GM13976 (cell line): ENCODE measurements at regions not wholly inside any gene's neighbourhood (a gene's known extent, or its start where the extent isn't known, plus 50 kb on each side); places are given as distances from the start of the nearest gene placed in this dataset.

Experiments
- DNase-seq: peaks from one replicate; pipeline ENCODE4 v3.0.0; 2012; ENCODE audit warnings: low spot score
- CTCF ChIP-seq: IDR thresholded peaks from 2 replicates; pipeline ENCODE4 v1.5.1; 2012; ENCODE audit warnings: borderline replicate concordance, mild to moderate bottlenecking; ENCODE audit not compliant: insufficient read depth; ENCODE audit errors: extremely low read depth, missing control alignments, control extremely low read depth
- in situ Hi-C: fragments of 300-500 bp; cut with MboI; formaldehyde crosslinking; loops from one replicate; pipeline ENCODE4 v1.12.0; 2022; ENCODE audit warnings: low sequenced_read_pairs, mixed read lengths, inconsistent platforms; ENCODE audit not compliant: unreplicated experiment

- in situ Hi-C loops, result no loop called here
- no peak for DNase-seq
- TF ChIP-seq CTCF, result no peak
These were observed 83.2 kb upstream of the FAT1 start for GRCh38 chr4:186806679-186807421.

- no peak for DNase-seq
- no peak for TF ChIP-seq CTCF
- in situ Hi-C loops, result no loop called here
These were observed 84.4 kb upstream of the FAT1 start for GRCh38 chr4:186807808-186808629.

GRCh38 chr4:186808630-186809018 is 85.0 kb upstream of the FAT1 start:
- DNase-seq, result no peak
- in situ Hi-C loops, result no loop called here
- no peak for TF ChIP-seq CTCF

GRCh38 chr4:186809070-186809469 is 85.4 kb upstream of the FAT1 start:
- in situ Hi-C loops, result no loop called here
- no peak for DNase-seq
- TF ChIP-seq CTCF, result no peak

GRCh38 chr4:186810613-186811150 is 87.0 kb upstream of the FAT1 start:
- no peak for TF ChIP-seq CTCF
- in situ Hi-C loops, result no loop called here
- no peak for DNase-seq

- in situ Hi-C loops, result no loop called here
- no peak for TF ChIP-seq CTCF
- no peak for DNase-seq
These were observed 88.9 kb upstream of the FAT1 start for GRCh38 chr4:186812592-186812991.
